HG02943 (cell line): ENCODE measurements at regions not wholly inside any gene's neighbourhood (a gene's known extent, or its start where the extent isn't known, plus 50 kb on each side); places are given as distances from the start of the nearest gene placed in this dataset.

Experiments used
- ATAC-seq: cut with Tn5 transposase; IDR thresholded peaks from one replicate; pipeline ENCODE4 v1.9.1; 2021; ENCODE audit warnings: mild to moderate bottlenecking, low read depth, moderate library complexity; ENCODE audit not compliant: unreplicated experiment

DNA sequence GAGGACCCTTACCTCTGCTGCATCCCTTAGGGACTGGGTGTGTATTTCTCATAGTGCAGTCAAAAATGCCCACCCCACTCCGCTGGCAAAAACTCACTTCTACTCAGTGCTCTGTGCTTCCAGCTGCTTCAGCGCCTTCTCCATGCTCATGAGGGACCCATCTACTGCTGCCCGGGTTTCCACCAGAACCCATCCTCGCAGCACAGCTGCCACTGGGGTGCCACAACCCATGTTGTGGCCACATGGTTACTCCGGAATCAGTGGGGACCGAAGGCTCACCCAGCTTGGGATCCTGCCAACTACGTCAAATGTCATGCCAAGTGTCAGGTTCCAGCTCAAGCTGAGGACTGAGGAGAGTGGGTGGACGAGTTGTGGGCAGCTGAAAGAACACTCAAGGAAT, 774.2 kb upstream of the EYS start:
- ATAC-seq: no peak

DNA sequence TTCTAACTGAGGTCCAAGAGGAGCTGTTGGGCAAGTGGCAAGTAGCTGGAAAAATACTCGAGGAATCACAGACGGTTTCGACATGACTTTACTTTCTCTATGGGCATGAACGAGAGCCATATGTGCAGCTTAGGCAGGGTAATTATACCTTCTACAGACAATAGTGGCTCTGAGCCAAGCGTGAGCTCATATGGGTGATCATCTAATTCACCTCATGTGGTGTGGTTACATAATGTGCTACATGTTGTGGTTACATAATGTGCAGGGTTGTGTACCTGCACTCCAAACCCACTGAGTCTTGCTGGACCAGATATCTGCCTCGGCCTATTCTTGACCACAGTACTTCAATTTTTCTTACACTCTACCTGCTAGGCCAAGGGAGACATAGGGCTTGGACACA, 771.7 kb upstream of the EYS start:
- ATAC-seq: no peak

DNA sequence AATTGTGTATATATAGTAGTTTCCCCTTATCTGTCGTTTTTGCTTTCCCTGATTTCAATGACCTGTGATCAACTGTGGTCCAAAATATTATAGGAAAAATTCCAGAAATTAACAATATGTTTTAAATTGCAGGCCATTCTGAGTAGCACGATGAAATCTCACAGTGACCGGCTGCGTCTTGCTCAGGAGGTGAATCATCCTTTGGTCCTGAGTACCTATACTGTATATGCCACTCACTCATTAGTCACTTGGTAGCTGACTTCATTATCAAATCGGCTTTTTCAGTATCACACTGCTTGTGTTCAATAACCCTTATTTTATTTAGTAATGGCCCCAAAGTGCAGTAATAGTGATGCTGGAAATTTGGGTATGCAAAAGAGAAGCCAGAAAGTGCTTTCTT, 728.3 kb upstream of the EYS start:
- no peak for ATAC-seq

DNA sequence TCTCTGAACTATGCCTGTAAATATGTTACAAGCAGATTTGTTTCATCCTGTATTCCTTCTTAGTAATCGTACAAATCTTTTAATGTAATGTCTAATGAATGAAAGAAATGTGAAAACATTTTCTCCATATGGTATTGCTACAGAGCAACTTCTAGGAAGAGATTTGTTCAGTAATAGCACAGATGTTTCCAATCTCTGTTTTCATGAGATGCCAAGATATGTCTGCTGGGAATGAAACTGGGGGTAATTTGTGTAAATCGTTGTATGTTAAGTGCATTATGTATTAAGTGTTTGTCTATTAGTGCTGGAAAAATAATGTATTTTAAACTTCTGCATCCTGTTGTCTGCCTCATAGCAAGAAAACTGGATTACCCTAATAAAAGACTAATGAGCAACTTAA, 722.2 kb upstream of the EYS start:
- ATAC-seq: no peak

DNA sequence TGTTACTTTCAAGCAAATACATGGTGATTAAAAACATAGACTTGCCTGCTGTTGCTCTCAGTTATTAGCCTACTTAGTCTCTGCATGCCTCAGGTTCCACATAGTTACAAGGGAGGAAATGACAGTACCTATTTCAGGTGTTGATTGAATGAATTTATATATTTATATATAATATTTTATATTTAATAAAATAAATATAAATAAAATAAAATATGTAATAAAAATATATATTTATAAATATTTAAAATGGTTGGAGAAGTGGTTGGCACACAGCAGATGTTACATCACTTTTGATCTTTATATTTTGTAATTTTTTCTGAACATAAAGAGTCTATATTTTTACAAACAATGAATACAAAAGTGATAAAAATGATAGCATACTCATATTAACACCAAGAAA, 716.0 kb upstream of the EYS start:
- ATAC-seq: no peak

DNA sequence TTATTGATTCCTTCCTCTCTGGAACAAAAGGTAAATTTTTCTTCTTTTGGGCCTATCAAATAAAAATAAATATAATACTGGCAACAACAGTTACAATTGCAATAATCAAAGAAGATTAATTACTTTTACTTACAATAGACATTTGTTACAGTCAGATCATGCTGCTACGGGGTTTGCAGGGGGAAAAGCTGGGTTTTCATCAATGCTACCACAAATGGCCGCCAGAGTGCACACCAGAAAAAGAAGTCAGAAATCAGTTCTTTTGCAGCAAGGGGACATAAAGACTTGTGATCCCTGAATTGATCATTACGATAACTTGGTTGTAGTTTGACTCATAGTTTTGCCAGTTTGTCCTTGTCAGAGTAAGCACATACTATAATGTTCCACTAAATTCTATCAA, 714.5 kb upstream of the EYS start:
- no peak for ATAC-seq

DNA sequence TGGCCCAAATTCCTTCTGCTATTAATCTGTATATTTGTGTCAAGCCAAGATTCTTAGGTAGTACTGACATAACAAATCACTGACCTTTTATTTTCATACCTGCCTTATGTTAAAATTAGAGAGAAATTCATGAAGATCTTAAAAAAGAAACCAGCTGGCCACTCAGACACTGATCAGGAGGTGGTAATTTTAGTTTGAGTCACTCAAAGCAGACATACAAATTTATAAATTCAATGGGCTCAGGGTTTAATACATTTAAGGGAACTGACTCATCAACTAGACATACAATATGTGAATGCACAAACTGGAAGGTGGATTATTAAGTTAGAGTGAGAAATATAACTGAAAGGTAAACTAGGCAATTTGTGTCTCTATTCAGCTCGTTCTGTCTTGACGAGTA, 711.9 kb upstream of the EYS start:
- ATAC-seq: no peak

DNA sequence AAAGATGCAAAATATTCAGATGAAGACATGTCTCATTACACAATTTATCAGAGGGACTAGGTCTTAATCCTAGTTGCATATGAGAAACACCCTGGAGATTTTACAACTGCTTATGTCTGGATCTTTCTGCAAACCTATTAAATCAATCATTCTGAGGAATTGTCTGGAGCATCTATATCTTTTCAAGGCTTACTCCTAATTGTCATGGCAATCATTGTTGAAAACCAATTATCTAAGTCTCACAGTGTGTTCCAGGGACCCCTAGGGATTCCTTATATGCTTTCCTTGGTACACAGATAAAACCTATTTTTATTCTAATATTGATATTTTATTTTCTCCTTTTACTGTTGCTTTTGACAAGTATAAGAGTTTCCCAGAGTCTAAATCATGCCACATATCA, 696.9 kb upstream of the EYS start:
- ATAC-seq: no peak

DNA sequence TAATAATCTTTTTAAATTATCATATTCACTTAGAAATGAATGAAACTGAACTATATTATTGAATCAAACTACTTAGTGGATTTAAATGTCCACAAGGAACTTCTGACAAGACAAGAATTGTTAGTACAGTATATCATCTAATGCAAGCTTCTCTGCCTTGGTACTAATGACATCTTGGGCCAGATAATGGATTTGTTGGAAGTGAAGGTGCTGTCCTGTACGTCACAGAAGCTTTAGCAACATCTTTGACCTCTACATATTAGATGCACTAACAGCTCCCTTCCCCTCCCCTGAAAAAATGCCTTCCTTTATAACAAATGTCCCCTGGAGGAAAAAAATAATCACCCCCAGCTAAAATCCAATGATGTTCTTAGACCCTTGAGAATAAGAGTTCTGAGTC, 695.8 kb upstream of the EYS start:
- no peak for ATAC-seq

DNA sequence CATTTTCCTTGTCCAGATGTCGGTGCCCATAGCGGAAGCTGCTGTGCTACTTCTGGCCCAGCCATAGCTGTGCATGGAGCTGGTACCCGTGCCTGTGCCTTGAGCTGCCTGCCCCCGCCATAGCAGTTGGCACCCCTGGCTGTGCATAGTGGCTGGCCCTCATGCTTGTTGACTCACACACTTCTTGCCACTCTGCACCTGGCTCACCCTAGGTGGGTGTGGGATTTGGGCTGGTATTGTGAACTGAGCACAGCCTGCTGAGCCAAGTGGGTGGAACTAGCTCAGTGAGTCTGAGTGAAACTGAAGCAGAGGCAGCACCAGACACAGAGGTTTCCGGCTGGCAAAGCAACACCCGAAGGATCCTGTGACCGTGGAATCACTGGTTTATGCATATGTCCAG, 689.5 kb upstream of the EYS start:
- no peak for ATAC-seq

DNA sequence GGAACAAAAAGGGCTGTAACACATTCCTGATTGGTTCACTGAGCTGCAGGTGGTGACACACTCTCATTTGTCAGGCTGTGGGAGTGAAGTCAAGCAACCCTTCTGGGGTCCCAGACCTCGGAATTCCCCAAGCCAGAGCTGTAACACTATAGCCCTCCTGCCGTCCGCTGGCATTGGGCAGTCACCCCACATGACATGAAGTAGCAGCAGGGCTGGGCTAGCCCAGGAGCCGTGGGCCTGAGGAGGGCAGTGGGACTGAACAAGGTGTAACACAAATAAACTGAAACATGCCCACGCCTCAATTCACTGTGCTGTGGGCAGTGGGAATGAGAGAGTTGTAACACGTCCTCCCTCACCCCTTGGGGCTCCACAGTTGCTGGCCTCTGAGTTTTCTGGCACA, 689.1 kb upstream of the EYS start:
- no peak for ATAC-seq

DNA sequence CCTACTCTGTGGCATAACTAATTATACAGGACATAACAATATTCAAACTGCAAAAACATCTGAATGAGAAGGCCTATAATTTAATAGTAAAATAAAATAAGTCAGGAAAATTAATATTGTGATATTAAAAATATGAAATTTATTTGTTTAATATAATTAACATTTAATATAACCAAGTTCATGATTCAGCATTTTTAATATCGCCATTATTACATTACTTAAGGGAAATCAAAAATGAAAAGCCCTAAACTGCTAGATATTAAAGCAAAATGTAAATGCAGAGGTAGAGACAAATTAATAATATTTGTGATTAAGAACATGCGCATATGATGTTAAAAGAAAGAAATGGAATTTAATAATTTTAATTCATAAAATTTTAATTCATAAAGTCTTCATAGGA, 683.4 kb upstream of the EYS start:
- ATAC-seq: no peak

DNA sequence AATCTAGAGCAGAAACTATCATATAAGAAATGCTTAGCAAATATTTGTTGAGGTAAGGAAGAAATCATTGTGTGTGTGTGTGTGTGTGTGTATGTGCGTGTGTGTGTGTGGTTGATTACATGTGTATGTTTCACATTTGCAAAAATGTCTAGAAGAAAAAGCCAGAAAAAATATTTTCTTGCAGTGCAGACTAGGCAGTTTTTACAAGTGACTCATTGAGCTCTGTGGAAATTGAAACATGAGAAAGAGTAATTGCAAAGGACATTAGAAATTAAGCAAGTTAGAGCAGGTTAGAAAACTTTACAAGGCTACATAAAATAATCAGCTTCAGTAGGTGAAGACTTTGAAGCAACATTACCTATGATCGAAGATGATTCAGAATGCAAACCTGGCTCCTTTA, 669.0 kb upstream of the EYS start:
- no peak for ATAC-seq

DNA sequence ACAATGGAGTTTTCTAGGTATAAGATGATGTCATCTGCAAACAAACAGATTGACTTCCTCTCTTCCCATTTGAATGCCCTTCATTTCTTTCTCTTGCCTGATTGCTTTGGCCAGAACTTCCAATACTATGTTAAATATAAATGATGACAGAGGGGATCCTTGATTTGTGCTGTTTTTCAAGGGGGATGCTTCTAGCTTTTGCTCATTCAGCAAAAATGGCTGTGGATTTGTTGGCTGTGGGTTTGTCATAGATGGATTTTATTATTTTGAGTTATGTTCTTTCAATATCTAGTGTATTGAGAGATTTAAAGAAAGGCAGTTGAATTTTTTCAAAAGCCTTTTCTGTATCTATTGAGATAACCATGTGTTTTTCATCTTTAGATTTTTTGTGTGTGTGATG, 662.4 kb upstream of the EYS start:
- ATAC-seq: no peak

DNA sequence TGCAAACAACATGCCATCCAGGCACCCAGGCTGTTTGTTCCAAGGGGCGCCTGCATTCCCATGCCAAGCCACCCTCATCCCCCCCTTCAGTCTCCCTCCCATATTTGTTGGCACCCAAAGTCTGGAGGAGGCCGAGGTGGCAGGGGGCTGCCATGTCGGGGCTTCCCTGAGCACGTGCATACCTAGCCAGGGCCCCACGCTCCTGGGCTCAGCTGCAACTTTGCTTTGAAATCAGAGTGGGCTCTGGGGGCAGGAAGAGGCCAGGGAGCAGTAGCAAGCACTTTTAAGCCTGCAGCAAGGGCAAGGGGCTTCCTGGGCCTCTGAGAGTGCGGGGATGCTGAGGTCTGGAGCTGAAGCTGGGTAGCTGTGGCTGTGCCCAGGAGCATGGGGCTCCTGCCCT, 655.9 kb upstream of the EYS start:
- ATAC-seq: no peak

DNA sequence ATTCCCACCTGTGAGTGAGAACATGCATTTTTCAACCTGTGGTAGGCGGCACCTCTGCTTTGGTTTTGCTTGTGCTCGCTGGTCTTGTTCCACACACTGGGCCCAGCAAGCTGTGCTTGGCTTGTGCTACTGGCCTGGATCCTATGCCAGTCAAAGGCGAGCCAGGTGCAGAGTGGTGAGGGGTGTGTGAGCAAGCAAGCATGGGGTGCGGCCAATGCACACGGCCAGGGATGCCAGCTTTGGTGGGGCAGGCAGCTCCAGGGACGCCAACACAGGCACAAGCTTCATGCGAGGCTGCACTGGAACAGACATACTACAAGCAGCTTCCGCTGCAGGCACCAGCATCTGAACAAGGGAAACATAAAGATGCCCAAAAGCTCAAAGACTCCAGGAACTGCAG, 654.9 kb upstream of the EYS start:
- no peak for ATAC-seq

DNA sequence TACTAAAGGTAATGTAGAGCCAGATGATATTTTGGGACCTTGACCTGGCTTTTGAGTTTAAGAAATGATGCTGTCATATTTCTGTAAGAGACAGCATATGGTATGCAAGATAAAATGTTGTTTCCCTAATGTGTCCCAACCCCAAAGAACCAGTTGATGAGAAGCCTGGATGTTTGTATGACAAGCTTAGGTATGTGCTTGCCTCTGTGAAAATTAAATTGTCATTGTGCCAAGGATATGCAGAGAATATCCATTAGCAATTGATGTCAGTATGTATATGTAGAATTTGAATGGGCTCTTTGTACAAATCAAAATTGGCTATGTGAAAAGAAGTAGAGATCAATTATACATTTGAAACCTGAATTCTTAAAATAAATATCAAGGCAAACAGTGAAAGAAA, 650.8 kb upstream of the EYS start:
- no peak for ATAC-seq

DNA sequence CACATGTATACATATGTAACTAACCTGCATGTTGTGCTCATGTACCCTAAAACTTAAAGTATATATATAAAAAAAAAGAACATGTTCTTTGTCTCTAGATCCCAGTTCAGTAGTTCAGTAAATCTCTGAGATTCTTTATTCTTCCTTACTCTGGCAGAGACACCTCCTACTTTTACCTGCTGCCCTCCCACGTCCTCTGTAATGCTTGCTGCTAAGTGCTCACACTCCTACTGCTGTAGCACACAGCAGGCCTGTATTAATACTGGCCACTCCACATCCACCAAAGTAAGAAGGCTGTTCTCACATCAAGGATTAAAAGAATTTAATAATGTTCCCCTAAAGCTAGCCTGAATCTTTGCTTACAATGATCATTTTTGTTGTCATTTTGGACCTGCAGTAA, 648.4 kb upstream of the EYS start:
- ATAC-seq: no peak

DNA sequence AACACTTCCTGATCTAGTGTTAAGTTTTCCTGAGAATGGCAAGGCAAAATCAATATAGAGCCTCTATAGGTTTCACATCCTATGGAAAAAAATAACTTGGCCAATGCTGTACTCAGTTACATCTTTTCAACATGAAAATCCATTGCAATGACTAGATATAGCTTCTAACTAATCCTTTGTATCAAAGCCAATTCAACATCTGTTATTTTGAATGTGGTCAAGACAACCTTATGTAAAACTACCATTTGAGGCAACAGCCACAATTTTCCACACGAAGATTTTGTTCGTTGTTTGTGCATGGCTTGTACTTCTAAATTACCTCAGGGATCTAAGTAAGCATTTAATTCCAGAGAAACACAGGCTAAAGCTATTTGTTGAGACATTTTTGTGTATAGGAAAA, 637.8 kb upstream of the EYS start:
- ATAC-seq: no peak

DNA sequence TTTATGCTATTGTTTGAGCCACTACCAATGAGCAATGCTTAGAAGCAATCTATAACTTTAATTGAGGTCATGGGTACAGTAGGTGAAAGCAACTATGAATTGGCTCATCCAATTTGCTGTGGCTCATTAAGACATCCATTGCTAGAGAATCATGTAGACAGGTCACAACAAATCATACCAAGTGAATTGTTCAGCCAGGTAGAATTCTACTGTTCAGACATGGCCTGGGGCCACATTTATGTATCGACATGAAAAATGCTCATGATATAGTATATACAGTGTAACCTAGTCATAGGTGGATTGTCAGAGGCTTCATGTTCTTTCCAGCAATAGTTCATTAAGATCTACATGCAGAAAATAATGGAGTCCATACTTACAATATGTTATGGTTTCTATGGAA, 633.7 kb upstream of the EYS start:
- ATAC-seq: no peak

DNA sequence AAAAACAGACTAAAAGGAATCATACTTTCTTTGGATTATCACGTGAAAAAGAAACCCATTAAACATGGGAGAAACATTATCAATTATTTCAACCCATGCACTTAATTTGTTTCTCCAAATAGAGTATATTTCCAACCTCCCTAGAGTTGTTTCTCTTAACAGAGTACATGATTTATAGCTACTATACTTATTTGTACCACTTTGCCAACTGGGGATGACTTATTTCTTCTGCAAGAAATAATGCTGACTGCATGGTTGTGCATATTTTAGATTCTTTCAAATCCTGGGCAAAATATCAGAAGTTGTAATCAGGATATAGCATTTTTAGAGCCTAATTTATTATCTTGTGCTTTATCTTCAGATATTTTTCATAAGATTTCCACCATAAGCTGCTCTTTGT, 629.1 kb upstream of the EYS start:
- no peak for ATAC-seq

DNA sequence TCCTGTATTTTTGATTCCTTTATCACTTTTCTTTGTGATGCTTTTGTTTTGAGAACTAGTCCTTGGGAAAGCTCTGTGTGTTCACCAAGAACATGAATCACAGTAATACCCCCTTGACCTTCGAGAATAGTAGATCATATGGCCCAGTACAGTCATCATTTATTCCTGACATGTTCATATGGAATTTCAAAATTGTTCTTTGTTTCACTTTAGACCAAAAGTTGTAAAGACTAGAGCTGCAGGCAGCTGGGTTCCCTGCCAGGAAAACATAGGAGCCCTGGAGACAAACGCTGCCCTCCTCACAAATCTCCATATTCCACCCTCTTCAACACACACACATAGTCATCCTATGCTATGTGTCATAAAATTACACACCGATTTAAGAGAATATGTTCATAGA, 621.2 kb upstream of the EYS start:
- no peak for ATAC-seq

DNA sequence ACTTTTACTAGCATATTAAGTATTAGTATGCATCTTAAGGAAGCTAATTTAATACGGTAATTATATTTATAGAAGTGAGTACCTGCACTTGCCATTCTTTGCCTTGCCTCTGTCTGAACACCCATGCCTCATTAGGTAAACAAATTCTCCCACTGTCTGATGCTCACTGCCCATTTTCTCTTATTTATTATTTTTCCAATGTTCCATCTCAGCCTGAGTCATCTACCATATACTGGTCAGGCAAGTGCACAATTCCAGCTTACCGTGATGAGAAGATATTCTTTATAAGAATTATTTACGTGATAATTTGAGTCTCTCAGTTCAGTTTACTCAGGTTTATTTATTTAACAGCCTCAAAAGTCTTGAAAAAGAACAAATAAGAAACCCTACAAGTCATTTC, 619.2 kb upstream of the EYS start:
- no peak for ATAC-seq

DNA sequence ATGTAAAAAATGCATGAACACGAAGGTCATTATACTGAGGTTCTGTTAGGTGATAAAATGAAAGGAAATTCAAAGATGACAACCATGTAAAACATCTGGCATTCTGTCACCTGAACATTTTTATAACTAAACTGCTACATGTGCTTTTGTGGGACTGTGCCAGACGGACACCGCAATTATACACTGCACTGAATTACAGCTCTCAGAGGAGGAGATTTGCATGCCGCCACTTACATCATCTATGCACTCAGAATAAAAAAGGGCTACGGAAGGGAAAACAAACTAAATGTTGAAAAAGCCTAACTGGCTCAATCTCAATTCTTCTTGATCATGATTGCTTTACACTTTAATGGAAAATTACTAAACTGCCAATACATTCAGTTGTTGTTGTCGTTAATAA, 614.0 kb upstream of the EYS start:
- ATAC-seq: no peak
